SHP77 treated with DMSO at 0.1 percent for 48 hours (cell line): ENCODE measurements at regions not wholly inside any gene's neighbourhood (a gene's known extent, or its start where the extent isn't known, plus 50 kb on each side); places are given as distances from the start of the nearest gene placed in this dataset.
A peak's percentile ranks its signal among the peaks of the same experiment; 100 is the strongest.
"Not testable (repeated sequence)": the region's sequence is repeated elsewhere in the genome, so short reads cannot be mapped to it uniquely, and the experiment has no call there.

Experiments
- DNase-seq: peaks from one replicate; lab custom pipeline; 2025; lab: John Stamatoyannopoulos, UW

DNA sequence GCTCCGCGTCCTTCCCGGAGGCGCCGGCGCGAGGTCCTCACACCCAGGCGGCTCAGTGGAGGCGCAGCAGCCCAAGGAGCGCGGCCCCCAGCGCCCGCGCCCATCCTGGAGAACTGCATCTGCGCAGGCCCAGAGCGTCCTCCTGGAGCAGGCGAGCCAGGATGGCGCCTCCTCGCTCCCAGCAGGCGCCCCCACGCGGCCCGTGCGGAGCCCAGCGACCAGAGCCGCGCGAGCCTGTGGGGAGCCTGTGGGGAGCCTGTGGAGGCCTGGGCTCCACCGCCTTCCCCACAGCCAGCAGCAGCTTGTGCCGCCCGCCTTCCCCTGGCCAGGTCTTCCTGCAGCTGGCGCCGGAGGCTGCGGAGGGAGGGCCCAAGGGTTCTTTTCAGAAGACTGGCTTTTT is 953.9 kb downstream of the TMEM121 start:
- DNase-seq = not testable (repeated sequence)

DNA sequence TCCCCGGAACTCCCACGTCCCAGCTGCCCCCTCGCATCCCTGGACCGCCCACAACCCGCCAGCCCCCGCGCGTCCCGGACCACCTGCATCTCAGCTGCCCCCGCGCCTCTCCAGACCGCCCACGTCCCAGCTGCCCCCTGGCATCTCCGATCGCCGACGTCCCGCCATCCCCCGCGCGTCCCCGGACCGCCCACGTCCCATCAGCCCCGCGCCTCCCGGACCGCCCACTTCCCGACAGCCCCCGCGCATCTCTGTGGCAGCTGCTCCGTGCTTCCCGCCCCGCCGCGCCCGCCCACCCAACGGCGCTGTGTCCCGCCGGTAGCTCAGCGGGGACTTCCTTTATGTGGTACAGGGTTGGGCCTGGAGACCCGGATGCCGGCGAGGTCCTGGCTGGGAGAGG is 955.8 kb downstream of the TMEM121 start:
- not testable (repeated sequence) for DNase-seq

DNA sequence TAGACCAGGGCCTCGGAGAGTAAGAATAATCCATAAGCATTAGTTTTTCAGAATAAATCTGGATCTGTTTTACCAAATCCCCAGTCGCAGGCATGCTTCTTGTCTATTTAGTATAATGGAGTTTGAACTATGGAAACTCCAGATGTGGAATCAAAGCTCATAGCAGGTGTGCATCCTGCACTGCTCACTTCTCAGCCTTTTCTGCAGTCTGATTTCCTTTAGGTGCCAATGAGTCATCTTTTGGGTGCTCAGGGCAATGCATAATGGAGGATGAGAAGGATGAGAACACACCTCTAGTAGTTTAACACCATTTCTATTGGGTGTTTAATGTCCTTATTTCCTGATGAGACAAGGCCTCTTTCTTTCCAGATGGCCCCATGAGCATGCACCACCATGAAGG is 961.2 kb downstream of the TMEM121 start:
- no peak for DNase-seq

DNA sequence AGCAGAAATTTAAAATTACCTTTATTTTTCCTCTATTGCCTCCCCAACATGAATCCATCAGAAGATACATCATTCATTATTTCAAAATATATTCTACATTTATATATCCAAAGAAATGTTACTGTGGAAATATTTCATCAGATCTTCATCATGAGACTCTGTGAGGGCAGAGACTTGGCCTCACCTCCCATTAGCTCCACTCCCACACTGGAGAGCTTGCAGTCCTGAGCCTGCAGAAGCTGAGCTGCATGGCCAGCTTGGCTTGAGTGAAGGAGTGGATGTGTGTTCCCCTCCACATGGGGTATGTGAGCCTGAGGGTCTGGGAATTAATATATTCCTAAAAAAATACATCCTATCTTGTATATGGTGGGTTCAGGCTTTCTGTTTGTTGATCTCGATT is 961.9 kb downstream of the TMEM121 start:
- no peak for DNase-seq

DNA sequence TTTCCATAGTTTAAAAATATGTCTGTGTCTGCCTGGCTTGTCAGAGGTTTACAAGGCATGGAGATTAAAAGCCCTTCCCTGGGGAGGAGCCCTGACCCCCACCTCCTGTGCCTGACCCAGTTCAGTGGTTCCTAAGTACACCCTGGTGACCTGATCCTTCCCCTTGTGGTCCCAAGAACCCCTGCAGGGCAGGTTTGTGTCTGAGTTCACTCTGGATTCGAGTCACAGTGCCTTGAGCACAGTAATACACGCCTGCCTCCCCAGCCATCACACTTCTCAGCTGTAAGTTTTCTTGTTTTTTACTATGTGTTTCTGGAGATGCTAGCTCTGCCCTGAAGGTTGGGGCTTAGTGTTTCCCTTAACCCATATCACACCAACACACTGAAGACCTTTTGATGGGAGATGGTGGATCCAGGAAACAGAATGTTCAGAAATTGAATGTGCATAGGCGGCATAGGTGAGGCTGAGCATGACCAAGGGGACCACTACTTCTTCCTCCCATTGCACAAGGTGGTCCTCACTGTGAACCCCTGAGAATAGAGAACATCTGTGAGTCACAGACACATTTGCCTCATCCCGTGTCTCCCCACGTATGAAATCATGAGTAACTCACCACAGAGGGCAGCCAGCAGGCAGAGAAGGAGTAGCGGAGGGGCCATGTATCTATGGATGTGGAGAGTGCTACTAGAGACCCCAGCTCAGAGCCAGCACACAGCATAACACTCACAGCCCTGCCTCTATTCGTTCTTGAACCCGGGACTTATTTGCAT is 962.9 kb downstream of the TMEM121 start:
- no peak for DNase-seq

DNA sequence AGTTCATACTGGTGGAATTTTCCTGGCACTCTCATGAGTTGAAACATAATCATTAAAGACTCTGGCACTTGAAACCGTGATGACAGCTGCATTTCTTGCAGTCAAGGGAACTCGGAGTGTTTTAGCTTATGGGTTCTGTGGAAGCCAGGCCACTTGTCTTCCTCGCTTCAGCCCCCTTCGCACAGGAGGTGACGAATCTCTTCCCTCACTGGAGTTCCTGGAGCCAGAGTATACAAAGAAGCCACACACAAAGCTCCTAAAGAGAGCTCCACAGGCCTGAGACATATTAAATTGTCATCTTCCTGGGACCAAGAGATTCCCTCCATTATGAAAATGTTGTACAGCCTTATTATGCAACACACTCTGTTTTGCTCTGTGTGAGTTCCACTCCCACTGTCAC is 964.1 kb downstream of the TMEM121 start:
- DNase-seq = no peak

DNA sequence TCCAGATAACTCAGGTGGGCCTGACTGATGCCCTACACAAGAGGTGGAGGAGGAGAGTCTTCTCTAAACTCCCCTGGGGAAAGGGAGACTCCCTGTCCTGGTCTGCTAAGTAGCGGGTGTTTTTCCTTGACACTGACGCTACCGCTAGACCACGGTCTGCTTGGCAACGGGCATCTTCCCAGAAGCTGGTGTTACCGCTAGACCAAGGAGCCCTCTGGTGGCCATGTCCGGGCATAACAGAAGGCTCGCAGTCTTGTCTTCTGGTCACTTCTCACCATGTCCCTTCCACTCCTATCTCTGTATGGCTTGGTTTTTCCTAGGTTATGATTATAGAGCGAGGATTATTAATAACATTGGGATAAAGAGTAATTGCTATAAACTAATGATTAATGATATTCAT is 965.5 kb downstream of the TMEM121 start:
- peak; percentile 52 for DNase-seq

DNA sequence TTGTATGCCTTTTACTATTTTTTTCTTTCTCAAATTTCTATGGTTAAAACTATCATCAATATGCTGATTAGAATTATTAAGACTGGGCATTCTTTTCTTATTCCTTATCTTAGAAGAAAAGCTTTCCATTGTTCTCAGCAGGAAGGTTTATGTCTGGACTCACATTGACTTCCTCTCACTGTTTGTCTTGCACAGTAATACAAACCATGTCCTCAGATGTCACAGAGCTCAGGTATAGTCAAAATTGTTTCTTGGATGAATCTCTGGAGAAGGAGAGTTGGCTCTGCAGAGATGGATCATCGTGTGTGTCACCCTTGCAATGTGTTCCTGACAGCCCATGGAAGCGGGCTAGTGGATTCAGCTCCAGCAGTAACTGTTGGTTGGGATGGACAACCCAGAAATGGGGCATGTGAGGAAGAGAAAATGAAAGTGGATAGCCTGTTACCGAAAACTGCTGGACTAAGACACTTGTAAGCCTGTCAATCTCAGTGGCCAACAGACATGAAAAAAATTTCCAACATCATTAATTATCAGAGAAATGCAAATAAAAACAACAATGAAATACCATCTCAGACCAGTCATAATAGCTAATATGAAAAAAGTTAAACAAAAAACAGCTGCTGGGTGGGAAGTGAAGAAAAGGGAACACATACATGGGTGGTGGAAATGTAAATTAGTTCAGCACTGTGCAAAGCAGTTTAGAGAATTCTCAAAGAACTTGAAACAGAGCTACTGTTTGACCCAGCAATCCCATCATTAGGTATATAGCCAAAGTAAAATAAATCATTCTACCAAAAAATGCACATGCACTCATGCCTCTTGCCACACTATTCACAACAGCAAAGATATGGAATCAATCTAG is 967.8 kb downstream of the TMEM121 start:
- DNase-seq = no peak

DNA sequence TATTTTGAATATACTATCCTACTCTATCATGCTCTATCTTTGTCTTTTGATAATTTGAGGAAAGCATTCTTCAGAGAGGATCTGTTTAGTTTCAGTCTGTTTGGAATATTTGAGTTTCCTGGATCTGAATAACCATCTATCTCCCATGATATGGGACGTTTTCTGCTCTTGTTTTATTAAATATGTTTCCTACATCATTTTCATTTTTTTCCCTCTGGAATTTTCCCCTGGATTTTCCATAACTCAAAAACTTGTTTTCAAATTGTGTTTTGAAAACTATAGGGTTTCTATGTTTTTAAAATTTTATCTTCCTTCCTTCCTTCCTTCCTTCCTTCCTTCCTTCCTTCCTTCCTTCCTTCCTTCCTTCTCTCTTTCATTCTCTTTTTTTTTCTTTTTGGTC is 974.2 kb downstream of the TMEM121 start:
- no peak for DNase-seq

DNA sequence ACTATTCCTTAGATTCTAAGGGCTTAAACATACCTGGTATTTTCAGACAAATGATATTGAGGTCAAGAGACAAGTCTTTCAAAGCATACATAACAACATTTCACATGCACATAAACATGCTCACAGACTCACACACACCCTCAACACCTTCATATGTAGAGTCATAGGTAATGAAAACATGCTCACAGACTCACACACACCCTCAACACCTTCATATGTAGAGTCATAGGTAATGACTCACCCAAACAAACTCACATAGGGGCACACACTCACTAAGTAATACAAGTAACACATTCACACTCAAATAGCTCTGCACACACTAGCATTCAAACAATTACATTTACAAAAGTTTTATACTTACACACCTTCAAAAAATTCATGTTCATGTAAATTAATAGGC is 975.5 kb downstream of the TMEM121 start:
- DNase-seq = no peak

DNA sequence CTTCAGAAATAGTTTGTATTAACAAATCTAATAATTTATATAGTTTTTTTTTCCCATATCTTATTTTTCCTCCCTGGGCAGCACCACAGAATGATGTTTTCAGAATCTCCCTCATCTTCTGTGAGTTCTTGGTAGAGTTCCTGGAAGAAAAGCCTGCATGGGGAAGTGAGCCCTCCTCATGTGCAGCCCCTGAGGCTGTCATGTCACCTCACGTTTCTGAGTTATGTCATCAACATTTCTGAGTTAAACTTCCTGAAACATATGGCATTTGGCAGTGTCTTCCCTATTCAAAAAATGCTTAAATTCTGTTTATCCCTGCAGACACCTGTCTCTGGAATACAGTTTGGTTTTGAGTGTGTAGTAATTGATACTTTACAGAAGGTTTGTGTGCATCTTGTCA is 979.0 kb downstream of the TMEM121 start:
- no peak for DNase-seq

DNA sequence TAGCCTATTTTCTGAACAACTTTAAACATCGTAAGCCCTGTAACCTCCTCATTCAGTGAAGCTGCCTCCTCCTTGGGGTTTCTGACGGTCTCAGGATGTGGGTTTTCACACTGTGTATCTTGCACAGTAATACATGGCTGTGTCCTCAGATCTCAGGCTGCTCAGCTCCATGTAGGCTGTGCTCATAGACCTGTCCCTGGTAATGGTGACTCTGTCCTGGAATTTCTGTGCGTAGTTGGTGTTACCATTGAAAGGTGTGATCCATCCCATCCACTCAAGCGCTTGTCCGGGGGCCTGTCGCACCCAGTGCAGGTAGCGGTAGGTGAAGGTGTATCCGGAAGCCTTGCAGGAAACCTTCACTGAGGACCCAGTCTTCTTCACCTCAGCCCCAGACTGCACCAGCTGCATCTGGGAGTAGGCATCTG is 980.5 kb downstream of the TMEM121 start:
- DNase-seq = no peak

DNA sequence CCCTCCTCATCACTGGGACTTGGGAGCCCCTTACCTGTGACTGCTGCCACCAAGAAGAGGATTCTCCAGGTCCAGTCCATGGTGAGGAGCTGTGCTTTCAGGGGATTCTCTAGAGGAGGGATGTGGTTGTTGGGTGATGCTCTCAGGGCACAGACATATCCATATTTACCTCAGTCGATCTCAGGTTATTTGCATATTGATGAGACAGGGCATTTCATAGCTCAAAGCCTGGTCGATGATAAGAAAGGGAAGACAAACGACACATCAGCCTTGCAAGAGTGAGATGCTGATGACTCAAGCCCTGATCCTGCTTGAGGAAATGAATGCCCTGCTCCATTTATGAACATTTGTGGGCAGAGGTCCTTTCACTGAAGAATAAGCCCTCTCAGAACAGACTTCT is 981.0 kb downstream of the TMEM121 start:
- DNase-seq = no peak

DNA sequence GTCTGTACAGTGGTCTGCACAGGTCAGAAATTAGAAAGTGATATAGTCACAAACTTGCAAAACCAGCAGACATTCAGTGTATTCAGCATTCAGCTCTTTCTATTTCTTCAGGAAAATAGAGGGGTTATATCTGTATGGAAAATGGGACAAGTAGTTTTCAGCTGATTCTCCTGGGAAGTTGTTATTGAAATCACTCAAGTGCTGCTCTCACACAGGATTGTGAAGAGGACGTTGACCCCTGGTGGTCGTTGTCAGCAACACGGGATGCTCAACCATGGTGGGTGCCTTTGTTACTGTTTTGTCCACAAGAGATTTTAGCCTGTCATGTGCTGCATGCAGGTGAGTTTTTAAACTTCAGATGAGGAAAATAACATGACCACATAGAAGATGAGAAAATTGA is 981.8 kb downstream of the TMEM121 start:
- DNase-seq = no peak

DNA sequence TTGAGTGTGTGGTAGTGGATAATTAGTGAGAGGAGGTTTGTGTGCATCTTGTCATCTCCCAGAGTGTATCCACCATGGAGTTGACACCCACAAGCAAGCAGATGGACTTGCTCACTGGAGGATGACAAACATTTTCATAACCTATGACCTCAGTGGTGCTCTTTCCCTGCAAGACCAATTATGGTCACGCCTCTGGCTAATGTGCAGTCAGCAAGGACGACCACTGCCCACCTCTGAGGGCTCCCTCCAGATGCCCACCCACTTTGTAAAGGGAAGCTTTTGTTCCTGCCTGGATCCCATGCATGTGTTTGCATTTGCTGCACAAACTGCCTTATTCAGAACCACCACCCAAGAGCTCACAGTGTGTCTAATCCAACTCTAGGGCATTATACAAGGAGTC is 982.8 kb downstream of the TMEM121 start:
- no peak for DNase-seq

DNA sequence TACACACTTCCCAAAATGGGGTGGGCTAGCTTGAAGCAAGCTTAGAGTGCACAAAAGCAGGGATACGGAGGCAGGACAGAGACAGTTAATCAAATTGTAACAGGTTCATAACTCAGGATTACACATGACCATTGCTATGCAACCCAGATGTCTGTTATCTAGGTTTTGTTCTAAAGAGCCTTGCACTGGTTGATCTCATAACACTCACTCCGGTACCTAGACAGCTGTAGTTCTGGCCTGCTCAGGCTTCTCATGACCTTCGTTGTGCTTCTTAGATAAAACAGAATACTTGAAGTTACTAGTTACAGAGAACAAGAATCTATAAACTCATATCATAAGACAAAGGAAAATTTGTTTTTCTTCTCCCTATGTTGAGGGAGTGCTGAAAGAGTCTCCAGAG is 983.4 kb downstream of the TMEM121 start:
- no peak for DNase-seq

DNA sequence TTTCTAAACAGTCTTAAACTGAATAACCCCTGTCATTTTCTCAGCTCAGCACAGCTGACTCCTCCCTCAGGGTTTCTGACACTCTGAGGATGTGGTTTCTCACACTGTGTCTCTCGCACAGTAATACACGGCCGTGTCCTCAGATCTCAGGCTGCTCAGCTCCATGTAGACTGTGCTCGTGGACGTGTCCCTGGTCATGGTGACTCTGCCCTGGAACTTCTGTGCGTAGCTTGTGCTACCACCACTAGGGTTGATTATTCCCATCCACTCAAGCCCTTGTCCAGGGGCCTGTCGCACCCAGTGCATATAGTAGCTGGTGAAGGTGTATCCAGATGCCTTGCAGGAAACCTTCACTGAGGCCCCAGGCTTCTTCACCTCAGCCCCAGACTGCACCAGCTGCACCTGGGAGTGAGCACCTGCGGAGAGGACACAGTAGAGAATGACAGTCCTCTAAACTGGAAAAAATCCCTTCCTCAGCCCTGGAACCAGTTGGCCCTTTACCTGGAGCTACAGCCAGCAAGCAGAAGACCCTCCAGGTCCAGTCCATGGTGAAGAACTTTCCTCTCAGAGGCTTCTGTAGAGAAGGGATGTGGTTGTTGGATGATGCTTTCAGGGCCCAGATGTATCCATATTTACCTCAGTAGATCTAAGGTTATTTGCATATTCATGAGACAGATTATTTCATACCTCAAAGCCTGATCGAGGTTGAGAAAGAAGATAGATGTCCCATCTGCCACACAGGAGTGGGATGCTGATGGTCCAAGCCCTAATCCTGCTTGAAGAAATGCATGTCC is 984.8 kb downstream of the TMEM121 start:
- DNase-seq = no peak

DNA sequence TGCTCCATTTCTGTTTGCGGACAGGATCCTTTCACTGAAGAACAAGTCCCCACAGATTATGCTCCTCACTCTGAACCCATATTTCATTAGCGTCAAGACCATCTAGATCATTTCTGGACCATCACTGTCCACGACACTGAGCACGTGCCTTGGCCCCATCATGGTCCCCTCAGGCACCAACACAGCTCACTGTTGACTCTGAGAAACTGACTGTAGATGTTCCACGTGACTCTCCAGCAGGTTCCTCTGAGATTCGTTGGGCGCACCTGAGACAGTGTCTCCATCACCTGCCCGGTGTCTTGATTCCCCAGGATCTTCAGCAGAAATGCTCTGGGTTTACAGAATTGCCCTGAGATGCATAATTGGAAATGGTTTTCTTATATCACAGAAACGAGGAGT is 985.4 kb downstream of the TMEM121 start:
- no peak for DNase-seq

DNA sequence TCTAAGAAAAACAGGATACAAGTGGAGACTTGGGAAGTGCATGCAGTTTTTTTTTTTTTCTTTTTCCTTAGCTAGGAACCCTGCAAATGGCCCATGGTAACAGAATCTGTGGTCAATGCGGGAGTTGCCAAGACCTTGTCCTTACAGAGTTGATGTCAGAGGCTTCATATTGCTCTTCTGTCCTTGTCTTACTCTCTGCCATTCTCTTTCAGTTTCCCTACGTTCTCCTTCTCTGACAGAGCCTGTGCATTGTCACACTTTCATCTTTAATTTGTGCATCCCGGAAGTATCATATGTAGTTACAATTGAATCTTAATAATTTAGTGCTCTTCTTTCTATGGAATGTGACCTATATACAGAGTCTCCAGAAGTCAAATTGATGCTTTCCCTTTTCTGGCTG is 986.9 kb downstream of the TMEM121 start:
- DNase-seq = no peak

DNA sequence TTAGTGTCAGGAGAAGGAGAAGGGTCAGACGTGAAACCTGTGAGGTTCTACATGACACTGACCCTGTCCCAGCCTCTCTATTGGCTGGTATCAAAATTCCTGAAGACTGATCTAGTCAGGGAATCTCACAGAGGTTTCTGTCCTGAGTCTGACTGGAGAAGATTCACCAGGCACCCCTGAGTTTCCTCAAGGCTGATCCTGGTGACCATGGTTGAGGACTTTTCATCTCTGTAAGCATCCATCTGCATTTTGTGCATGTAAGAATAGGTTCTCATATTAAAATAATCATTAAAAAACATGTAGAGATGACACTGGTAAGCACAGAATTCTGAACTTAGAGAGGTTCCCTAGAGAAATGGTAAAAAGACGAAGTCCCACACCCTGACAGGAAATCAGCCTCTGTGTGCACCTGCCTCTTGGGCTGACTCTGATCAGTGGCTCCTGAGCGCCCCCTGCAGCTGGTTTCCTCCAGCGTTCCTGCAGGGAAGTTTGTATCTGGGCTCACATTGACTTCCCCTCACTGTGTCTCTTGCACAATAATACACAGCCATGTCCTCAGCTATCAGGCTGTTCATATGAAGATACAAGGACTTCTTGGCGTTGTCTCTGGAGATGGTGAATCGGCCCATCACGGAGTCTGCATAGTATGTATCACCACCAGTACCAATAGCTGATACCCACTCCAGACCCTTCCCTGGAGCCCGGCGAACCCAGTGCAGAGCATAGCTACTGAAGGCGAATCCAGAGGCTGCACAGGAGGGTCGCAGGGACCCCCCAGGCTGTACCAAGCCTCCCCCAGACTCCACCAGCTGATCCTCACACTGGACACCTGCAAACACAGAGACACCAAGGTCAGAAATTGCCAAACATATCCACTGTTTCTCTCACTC is 991.9 kb downstream of the TMEM121 start:
- no peak for DNase-seq

DNA sequence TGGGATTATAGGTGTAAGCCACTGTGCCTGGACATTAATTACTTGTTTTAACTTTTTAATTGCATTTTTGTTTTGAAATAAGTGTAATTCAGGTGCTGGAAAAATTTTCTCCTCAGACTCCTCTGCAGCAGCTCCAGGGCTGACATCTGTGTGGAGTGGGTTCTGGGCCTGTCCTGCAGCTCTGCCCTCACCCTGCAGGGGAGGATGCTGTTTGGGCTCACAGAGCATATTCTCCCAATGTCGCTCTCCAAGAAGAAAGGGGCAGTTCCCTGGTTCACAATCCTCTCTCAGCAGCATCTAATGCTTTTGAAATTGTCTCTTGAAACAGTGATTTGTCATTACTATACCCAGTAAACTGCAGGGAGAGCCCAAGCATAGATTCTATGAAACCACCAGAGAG is 995.7 kb downstream of the TMEM121 start:
- not testable (repeated sequence) for DNase-seq

DNA sequence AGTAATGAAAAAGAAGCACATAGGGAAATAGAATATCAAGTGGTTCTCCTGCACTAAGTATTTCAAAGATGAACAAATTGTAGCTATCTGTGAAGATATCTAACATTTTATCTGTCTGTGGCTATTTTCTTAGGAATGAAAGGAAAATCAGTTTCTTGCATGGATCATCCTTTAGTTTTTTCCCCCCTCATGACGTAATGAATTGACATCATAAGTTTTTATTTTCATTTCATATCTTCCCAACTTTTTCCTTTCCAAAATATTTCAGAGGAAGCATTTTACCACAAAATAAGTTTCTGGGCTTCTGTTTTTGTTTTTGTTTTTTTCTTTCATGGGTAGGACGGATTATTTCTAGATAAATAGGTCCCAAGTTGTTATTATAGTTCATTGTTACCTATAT is 996.6 kb downstream of the TMEM121 start:
- no peak for DNase-seq
